Right ventricle myocardium superior (tissue), 1 donor: ENCODE measurements at regions not wholly inside any gene's neighbourhood (a gene's known extent, or its start where the extent isn't known, plus 50 kb on each side); places are given as distances from the start of the nearest gene placed in this dataset.

Experiments used
- ATAC-seq: fragments of 200-7000 bp; cut with Tn5 transposase; one replicate; pipeline ENCODE4 v1.9.1; 2020; ENCODE audit warnings: mild to moderate bottlenecking; ENCODE audit not compliant: poor library complexity
- DNase-seq: peaks from one replicate; pipeline ENCODE4 v3.0.0-alpha.2; 2020
- intact Hi-C: fragments of 100-400 bp; cut with DNase I; formaldehyde crosslinking; loops from one replicate; pipeline ENCODE4 v1.11.2; 2022
- donor health status: DM: no; HTN: yes; CAD: no; lungs with severe emphysema.

DNA sequence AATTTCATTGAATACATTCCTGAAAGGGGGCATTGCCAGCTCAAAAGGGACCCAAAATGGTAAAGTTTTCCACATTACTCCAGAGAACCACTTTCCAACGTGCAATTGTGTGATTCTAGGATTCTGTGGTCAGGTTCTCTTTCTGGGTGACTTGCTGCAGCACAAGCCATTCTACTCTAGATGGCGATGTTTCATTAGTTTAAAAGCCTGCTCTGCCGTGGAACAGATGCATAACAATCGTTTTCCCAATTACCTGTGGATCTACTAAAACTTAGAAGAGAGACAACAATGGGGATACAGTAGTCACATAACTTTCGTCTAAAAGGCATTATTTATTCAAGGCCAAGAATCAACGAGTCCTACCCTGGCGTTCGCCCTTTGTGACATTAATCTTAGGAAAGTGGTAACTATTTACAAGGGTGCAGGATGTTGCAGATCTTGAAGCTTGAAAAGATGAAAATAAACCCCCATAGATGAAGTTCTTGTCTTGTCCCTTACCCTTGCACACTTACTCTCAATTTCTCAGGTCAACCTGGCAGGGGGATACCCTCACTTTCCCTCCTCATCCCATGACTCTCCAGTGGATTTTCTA is 400.9 kb downstream of the SNAPC1 start:
- ATAC-seq (peak; percentile 61), DNase-seq (no peak)
- intact Hi-C loops, result loop anchor here (10.0 kb wide), 1 partner anchor 1112 kb away; no protein-coding TSS in a partner anchor

DNA sequence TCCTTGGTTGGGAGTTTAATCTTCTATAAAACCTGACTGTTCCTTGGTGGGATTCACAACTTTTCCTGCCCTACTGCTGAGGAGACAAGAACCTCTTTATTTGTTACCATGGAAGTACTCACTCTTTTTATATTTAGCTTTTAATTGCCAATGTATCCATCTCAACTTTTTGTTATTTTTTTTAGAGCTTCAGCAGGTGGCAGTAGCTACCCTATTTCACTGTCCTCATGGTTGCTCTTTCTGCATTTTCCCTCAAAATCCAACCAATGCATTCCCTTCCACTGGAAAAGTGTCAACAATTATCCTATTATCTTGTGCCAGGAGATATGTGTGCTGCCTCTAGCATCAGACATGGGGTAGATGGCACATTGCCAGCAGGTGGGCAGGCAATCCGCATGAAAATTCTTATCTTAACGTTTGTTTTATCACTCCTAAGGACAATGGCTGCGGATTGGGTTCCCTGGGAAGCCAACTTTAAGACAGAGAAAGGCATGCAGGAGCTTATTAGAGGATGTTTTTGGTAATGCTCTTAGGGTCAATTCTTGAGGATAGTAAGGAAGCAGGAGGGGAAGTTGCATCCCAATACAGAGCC is 406.4 kb downstream of the SNAPC1 start:
- intact Hi-C loops, result loop anchor here (10.0 kb wide), 1 partner anchor 1106 kb away; no protein-coding TSS in a partner anchor
- no peak for DNase-seq

DNA sequence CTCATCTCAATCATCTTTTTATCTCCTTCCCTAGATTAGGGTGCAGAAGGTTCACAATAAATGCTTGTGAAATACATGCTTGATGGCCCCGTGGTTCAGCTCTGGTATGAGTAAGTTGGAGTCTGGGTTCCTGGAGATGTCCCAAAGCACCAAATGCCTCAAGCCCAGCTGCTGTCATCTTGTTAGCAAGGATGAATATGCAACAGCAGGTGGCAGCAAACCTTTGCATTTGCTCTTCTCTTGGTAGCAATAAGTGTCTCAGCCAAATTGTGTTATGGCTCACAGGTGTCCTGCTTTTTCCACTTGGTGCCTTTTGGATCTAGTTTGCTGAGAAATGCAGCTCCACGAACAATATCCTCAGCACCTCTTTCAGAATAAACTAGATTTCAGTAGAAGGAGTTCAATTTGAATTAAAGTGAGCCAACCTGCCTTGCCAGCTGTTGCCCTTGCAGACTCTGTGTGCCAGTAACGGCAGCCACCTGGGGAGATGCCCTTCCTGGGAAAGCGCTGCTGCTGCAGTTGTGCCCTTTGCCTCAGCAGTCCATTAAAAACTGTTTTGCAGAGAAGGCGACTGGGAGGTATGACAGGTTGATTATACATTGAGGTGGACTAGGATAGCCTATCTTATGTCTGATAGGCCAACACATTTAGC is 417.3 kb downstream of the SNAPC1 start:
- DNase-seq (no peak), ATAC-seq (peak; percentile 52)
- intact Hi-C loops, result no loop called here

More for the DNA sequence above, 406.4 kb downstream of the SNAPC1 start:
- no peak for ATAC-seq

DNA sequence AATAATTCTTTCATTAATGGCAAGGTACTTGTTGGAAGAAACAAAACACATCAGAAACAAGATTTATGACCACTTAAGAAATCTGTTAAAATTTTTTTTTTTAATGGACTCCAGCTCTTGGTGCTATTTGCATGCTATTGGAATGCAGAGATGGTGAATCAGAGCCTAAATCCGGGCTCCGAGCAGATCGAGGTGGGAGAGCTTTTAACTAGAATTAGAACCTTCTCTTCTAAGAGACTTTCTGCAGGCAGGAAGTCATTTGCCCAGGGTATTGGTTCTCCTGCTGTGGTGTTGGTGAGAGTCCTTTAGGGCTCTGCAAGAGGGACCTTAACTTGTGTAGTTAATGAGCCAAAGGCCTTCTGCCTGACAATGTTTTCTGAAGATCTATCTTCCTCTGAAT is 419.4 kb downstream of the SNAPC1 start:
- intact Hi-C loops, result no loop called here
- no peak for DNase-seq

DNA sequence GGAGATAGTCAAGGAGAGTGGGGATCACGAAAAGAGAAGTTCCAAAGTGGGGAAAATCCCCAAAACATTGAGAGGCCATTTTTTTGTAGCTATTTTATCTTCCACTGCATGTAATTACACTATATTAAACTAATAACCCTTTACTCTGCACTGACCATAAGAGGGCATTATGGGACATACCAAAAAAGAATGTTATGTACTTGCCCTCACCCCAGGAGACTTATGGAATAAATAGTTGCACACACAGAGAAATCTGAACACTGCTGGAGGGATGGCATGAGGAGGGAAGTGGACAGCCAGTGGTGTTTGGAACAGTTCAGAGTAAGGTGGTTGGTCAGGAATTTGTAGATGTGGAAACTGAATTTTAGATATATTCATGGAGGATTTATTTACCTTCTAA is 422.9 kb downstream of the SNAPC1 start:
- ATAC-seq (no peak), DNase-seq (no peak)
- intact Hi-C loops, result no loop called here

More for the DNA sequence above, 419.4 kb downstream of the SNAPC1 start:
- ATAC-seq, result no peak

DNA sequence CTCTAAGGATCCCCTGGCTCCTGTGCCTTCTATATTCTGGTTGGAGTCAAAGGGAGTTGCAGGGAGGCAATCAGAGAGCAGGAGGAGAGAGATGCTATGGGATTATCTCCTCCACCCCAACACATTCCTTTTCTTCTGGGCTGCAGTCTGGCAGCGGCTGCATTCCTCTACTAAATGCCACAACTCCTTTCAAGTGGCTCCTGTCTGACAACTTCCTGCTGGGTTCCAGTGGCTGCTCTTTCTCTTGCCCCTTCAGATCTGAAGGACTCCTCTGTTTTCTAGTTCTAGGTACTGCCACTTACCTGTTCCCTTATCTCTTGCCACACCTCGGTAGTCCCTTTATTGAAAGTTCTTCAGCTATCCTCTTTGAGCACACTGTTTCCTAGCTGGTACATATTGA is 425.0 kb downstream of the SNAPC1 start:
- ATAC-seq, result no peak
- no peak for DNase-seq
- intact Hi-C loops, result no loop called here

DNA sequence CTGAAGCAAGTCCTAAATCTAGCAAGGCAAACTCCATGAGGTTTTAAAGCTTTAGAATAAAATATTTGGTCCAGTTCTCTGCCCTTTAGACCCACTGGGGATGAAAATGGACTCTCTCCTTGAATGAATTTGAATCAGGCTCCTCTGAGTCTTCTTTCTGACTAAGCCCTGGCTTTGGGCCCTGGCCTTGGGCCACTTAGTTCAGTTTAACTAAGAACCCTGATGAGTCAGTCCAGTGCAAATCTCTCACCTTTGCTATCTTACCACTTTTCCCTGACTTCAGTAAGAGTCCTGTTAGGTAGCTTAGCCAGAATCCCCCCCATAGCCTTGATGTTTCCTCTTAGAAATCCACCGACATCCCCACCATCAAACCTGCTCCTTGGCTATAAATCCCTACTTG is 427.5 kb downstream of the SNAPC1 start:
- intact Hi-C loops, result no loop called here
- no peak for ATAC-seq
- no peak for DNase-seq

DNA sequence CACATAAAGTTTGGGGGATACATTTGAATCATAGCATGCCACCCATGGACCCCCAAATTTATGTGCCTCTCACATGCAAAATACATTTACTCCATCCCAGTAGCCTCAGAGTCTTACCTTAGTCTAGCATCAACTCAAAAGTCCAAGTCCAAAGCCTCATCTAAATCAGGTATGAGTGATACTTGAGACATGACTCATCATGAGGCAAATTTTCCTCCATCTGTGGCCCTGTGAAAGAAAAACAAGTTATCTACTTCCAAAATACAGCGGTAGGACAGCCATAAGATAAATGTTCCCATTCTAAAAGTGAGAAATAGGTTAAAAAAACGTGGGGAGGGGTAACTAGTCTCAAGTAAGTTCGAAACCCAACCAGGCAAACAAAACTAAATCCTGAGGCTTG is 444.2 kb downstream of the SNAPC1 start:
- ATAC-seq (no peak), DNase-seq (no peak)
- intact Hi-C loops, result no loop called here

DNA sequence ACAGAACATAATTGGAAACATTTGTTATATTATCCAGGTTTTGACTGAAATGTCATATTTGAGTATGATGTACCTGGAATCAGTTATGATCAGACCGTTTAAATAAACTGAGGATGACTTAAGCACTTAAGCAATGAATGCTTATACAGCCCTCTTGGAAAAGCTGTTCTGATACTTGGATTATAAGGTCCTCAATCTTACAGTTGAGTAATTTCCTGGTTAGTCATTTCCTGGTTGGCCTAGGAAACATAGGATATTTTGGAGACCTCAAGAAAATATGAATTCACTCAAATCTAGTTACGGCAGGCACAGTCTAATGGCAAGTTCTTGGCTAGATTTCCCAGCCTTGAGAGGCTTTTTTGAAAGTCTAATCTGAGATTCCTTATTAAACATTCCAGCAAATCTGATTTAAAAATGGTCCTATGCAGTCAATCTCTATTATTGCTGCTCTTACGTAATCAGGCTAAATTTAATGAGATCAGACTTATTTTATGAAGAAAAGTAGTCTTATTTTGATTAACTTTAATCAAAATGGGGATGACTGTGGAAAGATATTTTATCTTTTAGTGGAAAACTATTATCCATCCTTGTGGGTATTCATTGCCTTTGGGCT is 447.2 kb downstream of the SNAPC1 start:
- no peak for ATAC-seq
- DNase-seq, result no peak
- intact Hi-C loops, result no loop called here

DNA sequence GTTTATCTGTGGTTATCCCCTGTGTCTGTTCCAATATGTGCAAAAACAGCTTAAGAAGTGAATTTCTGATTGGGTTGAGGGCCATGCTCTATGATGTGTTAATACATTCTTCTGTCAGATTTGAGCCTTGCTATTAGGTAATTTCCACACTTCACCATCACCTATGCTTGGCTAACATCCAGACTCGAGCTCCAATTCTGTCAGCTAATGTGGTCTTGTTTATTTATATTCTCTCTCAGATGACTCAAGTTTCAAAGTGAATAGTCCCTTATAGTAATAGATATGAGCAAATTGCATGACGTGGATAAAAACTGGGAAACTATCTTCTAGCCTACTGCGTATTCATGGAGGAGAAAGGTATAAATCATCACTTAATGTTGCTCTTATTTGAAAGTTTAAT is 451.3 kb downstream of the SNAPC1 start:
- no peak for ATAC-seq

DNA sequence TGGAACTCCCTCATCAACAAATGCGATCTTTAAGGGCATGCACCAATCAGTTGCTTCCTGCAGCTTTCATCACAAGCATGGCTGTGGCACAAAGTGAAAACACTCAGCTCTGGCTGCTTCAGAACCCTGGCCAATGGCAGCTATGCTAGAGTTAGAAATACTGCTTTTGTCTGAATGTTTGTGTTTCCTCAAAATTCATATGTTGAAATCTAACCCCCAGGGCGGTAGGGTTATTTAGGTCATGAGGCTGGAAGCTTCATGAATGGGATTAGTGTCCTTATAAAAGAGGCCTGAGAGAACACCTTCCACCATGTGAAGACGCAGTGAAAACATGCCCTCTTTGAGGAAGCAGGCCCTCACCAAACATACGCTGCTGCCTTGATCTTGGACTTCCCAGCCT is 453.9 kb downstream of the SNAPC1 start:
- no peak for ATAC-seq
- intact Hi-C loops, result no loop called here
- DNase-seq, result no peak

More for the DNA sequence above, 451.3 kb downstream of the SNAPC1 start:
- intact Hi-C loops, result no loop called here
- no peak for DNase-seq

DNA sequence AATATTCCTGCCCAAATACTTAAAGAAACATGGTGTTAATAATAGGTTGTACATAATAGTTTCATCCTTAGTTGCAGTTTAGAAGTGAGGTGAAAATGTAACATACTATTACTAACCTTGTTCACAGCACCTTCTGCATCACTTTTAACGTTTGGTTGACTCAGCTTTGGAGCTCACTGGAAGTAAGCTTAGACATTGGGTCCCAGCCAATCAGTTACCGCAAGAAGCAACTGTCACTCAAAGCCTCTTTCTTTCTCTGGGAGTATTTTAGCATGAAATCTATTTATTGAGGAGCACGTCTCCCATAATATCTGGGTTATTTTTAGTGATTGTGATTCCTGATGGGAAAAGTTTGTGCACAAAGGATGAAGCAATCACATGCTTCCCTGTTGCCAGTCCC is 472.6 kb downstream of the SNAPC1 start:
- intact Hi-C loops, result no loop called here
- no peak for DNase-seq
- no peak for ATAC-seq

DNA sequence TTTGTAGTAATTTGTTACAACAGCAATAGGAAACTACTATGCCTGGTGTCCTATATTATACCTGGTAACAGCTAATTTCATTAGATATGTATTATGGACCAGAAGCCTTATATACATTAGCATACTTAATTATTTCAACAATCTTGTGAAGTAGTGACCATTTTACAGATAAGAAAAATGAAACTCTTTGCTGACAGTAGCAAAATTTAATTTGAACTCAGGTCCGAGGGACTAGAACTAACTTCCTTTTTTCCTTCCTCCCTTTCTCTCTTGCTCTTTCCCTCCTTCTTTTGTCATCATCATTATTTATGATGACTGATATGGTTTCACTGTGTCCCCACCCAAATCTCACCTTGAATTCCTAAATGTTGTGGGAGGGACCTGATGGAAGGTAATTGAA is 482.0 kb downstream of the SNAPC1 start:
- ATAC-seq (no peak), DNase-seq (no peak)
- intact Hi-C loops, result no loop called here

DNA sequence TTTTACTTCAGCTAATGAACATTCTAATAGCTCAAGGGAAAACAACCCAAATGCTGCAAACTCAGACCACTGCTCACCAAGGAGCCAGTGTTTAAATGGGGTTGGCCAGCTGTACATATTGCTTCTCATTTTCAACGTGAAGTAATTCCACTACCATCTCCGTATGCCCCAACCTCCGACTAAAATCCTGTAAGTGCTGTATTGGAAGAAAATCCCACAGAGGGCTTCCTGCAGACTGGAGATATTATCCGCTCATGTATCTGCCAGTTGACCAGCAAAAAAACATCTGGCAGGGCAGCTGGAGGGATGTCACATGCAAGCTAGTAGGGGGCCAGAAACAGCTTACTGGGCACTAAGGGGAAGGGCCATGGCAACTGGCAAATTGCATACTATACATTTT is 485.0 kb downstream of the SNAPC1 start:
- intact Hi-C loops, result no loop called here
- no peak for ATAC-seq
- no peak for DNase-seq

DNA sequence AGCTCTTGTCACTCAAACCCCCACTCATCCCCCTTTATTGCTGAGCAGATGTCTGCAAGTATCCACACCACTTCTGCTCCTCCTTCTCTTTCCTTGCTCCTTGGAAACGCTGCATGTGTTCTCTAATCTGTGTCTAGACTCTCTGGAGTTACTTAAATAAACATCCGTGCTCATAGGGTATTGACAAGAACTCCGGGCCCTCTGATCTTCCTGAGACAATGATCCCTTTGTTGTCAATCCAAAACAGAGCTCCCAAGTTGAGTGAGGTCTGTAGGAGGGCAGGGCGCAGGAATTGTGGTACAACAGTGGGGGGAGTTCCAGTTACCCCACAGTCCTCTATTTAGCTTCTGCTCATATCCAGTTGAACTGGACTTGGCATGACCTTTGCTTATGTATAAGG is 489.0 kb downstream of the SNAPC1 start:
- no peak for ATAC-seq
- DNase-seq, result no peak
- intact Hi-C loops, result no loop called here

DNA sequence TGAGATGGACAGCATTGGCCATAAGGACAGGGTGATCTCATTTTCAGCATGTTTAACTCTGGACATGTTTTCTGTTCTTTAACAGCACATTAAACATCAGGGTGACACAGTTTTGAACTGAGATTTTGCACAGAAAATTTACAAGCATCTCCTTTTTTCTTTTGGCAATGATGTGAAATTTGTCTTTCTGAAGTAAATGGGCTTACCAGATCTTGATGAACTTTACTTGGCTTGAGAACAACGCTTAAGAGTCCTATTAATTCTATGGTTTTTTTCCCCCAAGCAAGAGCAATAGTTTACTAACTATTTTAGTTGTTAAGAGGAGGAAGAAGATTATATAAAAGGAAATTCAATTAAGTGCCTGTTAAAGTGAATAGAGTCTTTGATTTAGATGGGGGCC is 491.0 kb downstream of the SNAPC1 start:
- no peak for ATAC-seq
- intact Hi-C loops, result no loop called here

DNA sequence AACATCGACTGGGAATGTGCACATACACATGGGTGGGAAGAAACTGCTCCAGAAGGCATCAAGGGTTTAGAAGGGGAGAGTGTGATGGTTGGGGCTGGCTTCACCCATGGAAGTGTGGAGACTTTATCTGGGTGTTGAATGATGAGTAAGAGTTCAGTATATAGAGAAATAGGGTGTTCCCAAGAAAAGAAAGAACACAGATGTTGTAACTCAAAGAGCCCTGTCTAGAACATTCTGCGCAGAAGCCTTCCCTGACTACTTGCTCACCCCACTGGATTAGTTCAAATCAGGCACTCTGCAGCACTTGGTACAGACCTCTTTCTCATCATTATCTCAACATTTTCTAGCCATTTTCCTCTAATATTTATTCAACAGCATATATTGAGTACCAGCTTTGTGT is 491.7 kb downstream of the SNAPC1 start:
- intact Hi-C loops, result no loop called here

More for the DNA sequence above, 491.0 kb downstream of the SNAPC1 start:
- DNase-seq, result no peak

DNA sequence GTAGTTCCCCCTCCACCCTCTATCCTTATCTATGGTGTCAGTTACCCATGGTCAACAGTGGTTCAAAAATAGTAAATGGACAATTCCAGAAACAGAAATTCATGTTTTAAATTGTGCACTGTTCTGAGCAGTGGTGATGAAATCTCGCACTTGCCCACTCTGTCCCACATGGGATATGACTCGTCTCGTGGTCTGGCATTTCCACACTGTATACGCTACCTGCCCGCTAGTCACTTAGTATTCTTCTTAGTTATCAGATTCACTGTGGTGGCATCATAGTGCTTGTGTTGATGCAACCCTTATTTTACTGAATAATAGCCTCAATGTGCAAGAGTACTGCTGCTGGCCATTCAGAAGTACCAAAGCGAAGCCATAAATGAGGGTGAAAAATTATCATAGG is 507.0 kb downstream of the SNAPC1 start:
- no peak for DNase-seq
- intact Hi-C loops, result no loop called here
- no peak for ATAC-seq

More for the DNA sequence above, 491.7 kb downstream of the SNAPC1 start:
- ATAC-seq (no peak), DNase-seq (no peak)

DNA sequence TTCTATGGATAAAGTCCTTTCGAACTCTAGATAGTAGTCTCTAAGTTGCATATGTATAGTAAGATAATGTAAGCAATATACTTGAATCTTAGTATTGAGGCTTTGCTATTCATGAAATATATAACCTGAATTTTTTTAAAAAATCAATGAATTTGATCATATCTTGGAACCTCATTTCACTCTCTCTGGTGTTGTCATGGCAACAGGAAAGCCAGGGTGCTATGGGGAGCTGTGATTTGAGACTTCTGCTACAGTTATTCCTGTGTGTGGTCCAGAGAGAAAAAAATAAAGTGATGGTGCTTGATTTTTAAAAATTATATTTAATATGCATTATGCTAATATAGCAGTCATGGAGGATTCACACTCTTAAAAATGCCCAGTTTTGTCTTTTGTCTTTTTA is 508.0 kb downstream of the SNAPC1 start:
- DNase-seq (no peak), ATAC-seq (no peak)
- intact Hi-C loops, result no loop called here

DNA sequence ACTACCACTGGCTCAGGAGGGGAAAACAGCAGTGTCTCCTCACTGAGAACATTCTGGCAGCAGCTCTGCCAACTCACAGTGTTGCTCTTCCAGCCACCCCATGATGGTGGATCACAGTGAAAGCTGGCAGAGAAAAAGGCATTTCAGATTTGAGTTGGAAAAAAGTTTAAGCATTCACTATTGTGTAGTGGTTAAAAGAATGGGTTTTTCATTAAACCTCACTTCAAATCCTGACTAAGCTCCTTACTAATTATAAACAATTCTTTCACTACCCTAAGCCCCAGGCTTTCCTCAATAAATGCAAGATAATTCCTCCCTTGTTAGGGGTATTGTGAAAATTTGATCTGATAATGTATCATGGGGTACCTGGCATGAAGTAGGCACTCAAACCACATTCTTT is 518.1 kb downstream of the SNAPC1 start:
- intact Hi-C loops, result no loop called here
- no peak for ATAC-seq

More for the DNA sequence above, 518.1 kb downstream of the SNAPC1 start:
- DNase-seq, result no peak
